Gastroesophageal sphincter (tissue), 4 donors: ENCODE measurements at regions not wholly inside any gene's neighbourhood (a gene's known extent, or its start where the extent isn't known, plus 50 kb on each side); places are given as distances from the start of the nearest gene placed in this dataset.

ENCODE experiments used
- ATAC-seq: fragments of 150-250 bp; one replicate; pipeline ENCODE4 v1.9.1; 2016; ENCODE audit warnings: mild to moderate bottlenecking, moderate library complexity
- H3K27ac ChIP-seq, 4 donors: fragments of 200-600 bp; sonication (generic) in 3 of 4; 1 replicate in 3 of 4; 2 replicates in 1 of 4; pipeline ENCODE4 v1.5.1; 2016 to 2019
- H3K27me3 ChIP-seq: fragments of 200-600 bp; sonication (generic); one replicate; pipeline ENCODE4 v1.5.1; 2019
- H3K36me3 ChIP-seq, 2 donors: fragments of 200-600 bp; sonication (generic); one replicate each; pipeline ENCODE4 v1.5.1; 2019; ENCODE audit warnings: control low read depth in 1 of 2
- H3K4me1 ChIP-seq, 3 donors: fragments of 200-600 bp; sonication (generic); 1 replicate in 2 of 3; 2 replicates in 1 of 3; pipeline ENCODE4 v1.5.1; 2016 to 2019; ENCODE audit warnings: control low read depth in 2 of 3
- H3K4me3 ChIP-seq, 2 donors: fragments of 200-600 bp; sonication (generic); one replicate each; pipeline ENCODE4 v1.5.1; 2019; ENCODE audit warnings: mild to moderate bottlenecking in 1 of 2, moderate library complexity in 1 of 2
- H3K9me3 ChIP-seq, 3 donors: fragments of 200-600 bp; sonication (generic); one replicate each; pipeline ENCODE4 v1.5.1; 2017 to 2019; ENCODE audit warnings: control low read depth in 2 of 3
- CTCF ChIP-seq, 4 experiments: fragments of 200-600 bp in 2 of 4; fragments of 450-650 bp in 2 of 4; sonication (generic) in 1 of 4; IDR thresholded peaks; one replicate each; pipeline ENCODE4 v1.5.1; 2017 to 2019; ENCODE audit warnings: antibody characterized with exemption in 4 of 4, mild to moderate bottlenecking in 2 of 4, moderate library complexity in 2 of 4
- EP300 ChIP-seq: sonication (generic); formaldehyde crosslinking; IDR thresholded peaks from one replicate; pipeline ENCODE4 v1.6.1; 2017; ENCODE audit warnings: antibody characterized with exemption, mild to moderate bottlenecking
- POLR2A ChIP-seq, 2 donors: fragments of 450-650 bp; IDR thresholded peaks; one replicate each; pipeline ENCODE4 v1.6.1; 2017; ENCODE audit warnings: antibody characterized with exemption in 2 of 2, mild to moderate bottlenecking in 2 of 2, moderate library complexity in 1 of 2
- POLR2AphosphoS5 ChIP-seq: sonication (generic); formaldehyde crosslinking; IDR thresholded peaks from one replicate; pipeline ENCODE4 v1.6.1; 2017; ENCODE audit warnings: antibody characterized with exemption
- WGBS, 2 donors: methylation state at CpG; one replicate each; pipeline ENCODE4 v1.1.5; 2018; ENCODE audit warnings: low coverage in 1 of 2; 5-methylcytosine and 5-hydroxymethylcytosine counted together

- H3K27me3 ChIP-seq, result no peaks in the 10 kb centered on the region
- 79 to 100% methylated on average over 1 to 4 of the region's 7 CpGs for WGBS, 2 donors
- no peaks in the 10 kb centered on the region for H3K36me3 ChIP-seq
- H3K27ac ChIP-seq, result no peak overlapping the region
- ATAC-seq, result no peak
- no peaks in the 10 kb centered on the region for H3K9me3 ChIP-seq
- H3K4me3 ChIP-seq, result no peak overlapping the region
- TF ChIP-seq CTCF (IDR thresholded peaks at IDR 0.05) (no peak), POLR2AphosphoS5 (no peak), EP300 (no peak), POLR2A (IDR thresholded peaks at IDR 0.05) (no peak)
- no peaks in the 10 kb centered on the region for H3K4me1 ChIP-seq
These were observed 92.9 kb upstream of the GRID2 start for GRCh38 chr4:92210906-92211305.

- no peaks in the 10 kb centered on the region for H3K27me3 ChIP-seq
- TF ChIP-seq POLR2AphosphoS5, result no peak
- TF ChIP-seq POLR2A (IDR thresholded peaks at IDR 0.05), result no peak
- no peak for TF ChIP-seq CTCF (IDR thresholded peaks at IDR 0.05)
- TF ChIP-seq EP300, result no peak
- ATAC-seq, result no peak
- no peaks in the 10 kb centered on the region for H3K36me3 ChIP-seq
- peaks cover 0 to 6% (median 0%) of the 10 kb centered on the region in 3 donors for H3K9me3 ChIP-seq
- no peak overlapping the region for H3K27ac ChIP-seq
- 81 to 84% methylated on average over 4 of the region's 4 CpGs for WGBS, 2 donors
- no peaks in the 10 kb centered on the region for H3K4me1 ChIP-seq
- H3K4me3 ChIP-seq, result no peak overlapping the region
These were observed 88.3 kb upstream of the GRID2 start for GRCh38 chr4:92215476-92215875.

GRCh38 chr4:92231511-92231910 is 72.3 kb upstream of the GRID2 start:
- Histone ChIP-seq H3K4me3 (no peak overlapping the region), H3K27me3 (no peaks in the 10 kb centered on the region), H3K4me1 (no peaks in the 10 kb centered on the region), H3K27ac (no peak overlapping the region), H3K36me3 (no peaks in the 10 kb centered on the region), H3K9me3 (no peaks in the 10 kb centered on the region)
- no peak for TF ChIP-seq POLR2AphosphoS5
- TF ChIP-seq CTCF (IDR thresholded peaks at IDR 0.05), result no peak
- ATAC-seq, result no peak
- WGBS, 2 donors, result 90 to 94% methylated on average over 1 of the region's 1 CpG

GRCh38 chr4:92232566-92232965 is 71.2 kb upstream of the GRID2 start:
- ATAC-seq, result no peak
- Histone ChIP-seq H3K4me3 (no peak overlapping the region), H3K27ac (no peak overlapping the region), H3K36me3 (no peaks in the 10 kb centered on the region), H3K9me3 (no peaks in the 10 kb centered on the region), H3K4me1 (no peaks in the 10 kb centered on the region), H3K27me3 (no peaks in the 10 kb centered on the region)
- TF ChIP-seq POLR2AphosphoS5 (no peak), CTCF (IDR thresholded peaks at IDR 0.05) (no peak), EP300 (no peak), POLR2A (IDR thresholded peaks at IDR 0.05) (no peak)

GRCh38 chr4:92234393-92235176 is 69.2 kb upstream of the GRID2 start:
- ATAC-seq, result no peak
- WGBS, 2 donors, result 36 to 52% methylated on average over 4 of the region's 4 CpGs
- H3K36me3 ChIP-seq, result no peaks in the 10 kb centered on the region
- no peak overlapping the region for H3K4me3 ChIP-seq
- no peak for TF ChIP-seq POLR2A (IDR thresholded peaks at IDR 0.05)
- H3K27ac ChIP-seq, result no peak overlapping the region
- peaks cover 0 to 4% (median 0%) of the 10 kb centered on the region in 3 donors for H3K9me3 ChIP-seq
- no peaks in the 10 kb centered on the region for H3K27me3 ChIP-seq
- no peaks in the 10 kb centered on the region for H3K4me1 ChIP-seq
